IMR-90 (cell line): ENCODE measurements at regions not wholly inside any gene's neighbourhood (a gene's known extent, or its start where the extent isn't known, plus 50 kb on each side); places are given as distances from the start of the nearest gene placed in this dataset.

Source experiments
- ATAC-seq: fragments of 200-7000 bp; cut with Tn5 transposase; 2 replicates; pipeline ENCODE4 v1.9.1; 2020; ENCODE audit warnings: low read depth, mild to moderate bottlenecking, moderate library complexity
- BruUV-seq: library from RNA; stranded (reverse); fragments of 400-500 nt; replicated peaks from 2 replicates; lab custom pipeline; 2021; lab: Mats Ljungman, UMichigan
- CTCF ChIA-PET: fragments of 300-600 bp; formaldehyde crosslinking; extraction: SDS; loops from one replicate; lab custom pipeline; 2021; ENCODE audit warnings: antibody characterized with exemption; lab: Yijun Ruan, JAX
- POLR2A ChIA-PET: fragments of 300-600 bp; sonication (Branson Sonifier 250); formaldehyde crosslinking; loops from one replicate; lab custom pipeline; 2022; ENCODE audit warnings: antibody characterized with exemption; ENCODE audit not compliant: unreplicated experiment; lab: Charles Lee
- DNase-seq: peaks from one replicate; pipeline ENCODE4 v3.0.0; 2013
- H2AFZ ChIP-seq: replicated peaks from 2 replicates; pipeline ENCODE3; 2013; ENCODE audit warnings: low read length, mild to moderate bottlenecking; ENCODE audit not compliant: poor library complexity
- H2AK5ac ChIP-seq: 2 replicates; pipeline ENCODE4 v1.6.1; 2013; ENCODE audit warnings: low read depth, low read length, inconsistent platforms
- H2AK9ac ChIP-seq: replicated peaks from 2 replicates; pipeline ENCODE3; 2013; ENCODE audit warnings: mild to moderate bottlenecking, low read depth, low read length, moderate library complexity; ENCODE audit not compliant: poor library complexity
- H2BK120ac ChIP-seq: 2 replicates; pipeline ENCODE4 v1.6.1; 2013; ENCODE audit warnings: low read depth, low read length, inconsistent platforms
- H2BK15ac ChIP-seq: 3 replicates; pipeline ENCODE4 v1.6.1; 2013; ENCODE audit warnings: low read depth, low read length, inconsistent platforms
- H2BK20ac ChIP-seq: 2 replicates; pipeline ENCODE4 v1.6.1; 2013; ENCODE audit warnings: low read depth, mild to moderate bottlenecking, inconsistent platforms, low read length, moderate library complexity
- H2BK5ac ChIP-seq: 2 replicates; pipeline ENCODE4 v1.6.1; 2013; ENCODE audit warnings: mild to moderate bottlenecking, low read depth, low read length, inconsistent platforms; ENCODE audit not compliant: poor library complexity, severe bottlenecking
- H3K14ac ChIP-seq: replicated peaks from 2 replicates; pipeline ENCODE4 v1.6.1; 2013; ENCODE audit warnings: low read depth, low read length, inconsistent platforms
- H3K18ac ChIP-seq: 2 replicates; pipeline ENCODE4 v1.6.1; 2013; ENCODE audit warnings: low read depth, low read length, control low read depth
- H3K23ac ChIP-seq: 2 replicates; pipeline ENCODE4 v1.6.1; 2013; ENCODE audit warnings: low read depth, low read length, inconsistent platforms
- H3K27ac ChIP-seq: 2 replicates; pipeline ENCODE4 v1.5.1; 2013; ENCODE audit warnings: mild to moderate bottlenecking, control low read depth, low read length; ENCODE audit not compliant: insufficient read depth
- H3K27me3 ChIP-seq: 2 replicates; pipeline ENCODE4 v1.6.1; 2013; ENCODE audit warnings: low read length; ENCODE audit not compliant: control insufficient read depth, insufficient read depth
- H3K36me3 ChIP-seq: 2 replicates; pipeline ENCODE4 v1.6.1; 2013; ENCODE audit warnings: low read length, mixed read lengths; ENCODE audit not compliant: control insufficient read depth, insufficient read depth
- H3K4ac ChIP-seq: 2 replicates; pipeline ENCODE4 v1.6.1; 2013; ENCODE audit warnings: low read depth, low read length, inconsistent platforms
- H3K4me1 ChIP-seq: 2 replicates; pipeline ENCODE4 v1.6.1; 2013; ENCODE audit warnings: low read length, mixed read lengths; ENCODE audit not compliant: control insufficient read depth, insufficient read depth
- H3K4me2 ChIP-seq: 2 replicates; pipeline ENCODE4 v1.6.1; 2013; ENCODE audit warnings: low read depth, mild to moderate bottlenecking, control low read depth, low read length, moderate library complexity
- H3K4me3 ChIP-seq: 2 replicates; pipeline ENCODE4 v1.5.1; 2013; ENCODE audit warnings: low read depth, mild to moderate bottlenecking, control low read depth, low read length, moderate library complexity; ENCODE audit not compliant: insufficient read depth
- H3K56ac ChIP-seq: 2 replicates; pipeline ENCODE4 v1.6.1; 2013; ENCODE audit warnings: low read length, inconsistent platforms; ENCODE audit not compliant: insufficient read depth; ENCODE audit errors: extremely low read depth
- H3K79me1 ChIP-seq, 2 experiments: 2 replicates each; pipeline ENCODE4 v1.6.1; 2013; ENCODE audit warnings: low read length in 2 of 2, inconsistent platforms in 1 of 2, low read depth in 1 of 2
- H3K9ac ChIP-seq: 2 replicates; pipeline ENCODE4 v1.6.1; 2013; ENCODE audit warnings: low read depth, low read length, control low read depth
- H3K9me1 ChIP-seq: 2 replicates; pipeline ENCODE4 v1.6.1; 2013; ENCODE audit warnings: low read length, inconsistent platforms; ENCODE audit not compliant: insufficient read depth
- H3K9me3 ChIP-seq: 2 replicates; pipeline ENCODE4 v1.6.1; 2013; ENCODE audit warnings: low read length; ENCODE audit not compliant: control insufficient read depth, insufficient read depth
- H4K20me1 ChIP-seq: 2 replicates; pipeline ENCODE4 v1.6.1; 2013; ENCODE audit warnings: low read length, inconsistent platforms; ENCODE audit not compliant: insufficient read depth
- H4K5ac ChIP-seq: 2 replicates; pipeline ENCODE4 v1.6.1; 2013; ENCODE audit warnings: mild to moderate bottlenecking, low read depth, low read length, control low read depth
- H4K8ac ChIP-seq, 2 experiments: 2 replicates each; pipeline ENCODE4 v1.6.1; 2013; ENCODE audit warnings: low read depth in 2 of 2, low read length in 2 of 2, control low read depth in 1 of 2, inconsistent platforms in 1 of 2
- H4K91ac ChIP-seq: 2 replicates; pipeline ENCODE4 v1.6.1; 2013; ENCODE audit warnings: low read depth, low read length, inconsistent platforms; ENCODE audit not compliant: insufficient read depth
- BHLHE40 ChIP-seq: fragments of 150-350 bp; IDR thresholded peaks from 2 replicates; pipeline ENCODE4 v1.6.1; 2016; ENCODE audit warnings: mild to moderate bottlenecking, low read depth, low read length
- CEBPB ChIP-seq: IDR thresholded peaks from 2 replicates; pipeline ENCODE4 v1.6.1; 2012; ENCODE audit warnings: low read depth, low read length, improper control_type of control experiment
- CHD1 ChIP-seq: IDR thresholded peaks from 2 replicates; pipeline ENCODE4 v1.6.1; 2012; ENCODE audit warnings: low read depth, low read length, improper control_type of control experiment
- FOS ChIP-seq: fragments of 150-350 bp; IDR thresholded peaks from 2 replicates; pipeline ENCODE4 v1.6.1; 2016; ENCODE audit warnings: low read depth, low read length
- MAFK ChIP-seq: IDR thresholded peaks from 2 replicates; pipeline ENCODE4 v1.6.1; 2012; ENCODE audit warnings: low read depth, low read length, improper control_type of control experiment
- MAZ ChIP-seq: IDR thresholded peaks from 2 replicates; pipeline ENCODE4 v1.6.1; 2012; ENCODE audit warnings: low read depth, mild to moderate bottlenecking, low read length, improper control_type of control experiment, moderate library complexity, borderline replicate concordance
- MXI1 ChIP-seq: IDR thresholded peaks from 2 replicates; pipeline ENCODE4 v1.6.1; 2012; ENCODE audit warnings: low read depth, mild to moderate bottlenecking, low read length, moderate library complexity, borderline replicate concordance
- NFE2L2 ChIP-seq: fragments of 150-350 bp; IDR thresholded peaks from 2 replicates; pipeline ENCODE4 v1.6.1; 2016; ENCODE audit warnings: low read depth, mild to moderate bottlenecking, low read length
- POLR2A ChIP-seq: IDR thresholded peaks from 2 replicates; pipeline ENCODE4 v1.6.1; 2012; ENCODE audit warnings: mild to moderate bottlenecking, low read depth, low read length
- RAD21 ChIP-seq: IDR thresholded peaks from 2 replicates; pipeline ENCODE4 v1.6.1; 2012; ENCODE audit warnings: low read length, improper control_type of control experiment
- RCOR1 ChIP-seq: IDR thresholded peaks from 2 replicates; pipeline ENCODE4 v1.6.1; 2012; ENCODE audit warnings: mild to moderate bottlenecking, low read length, improper control_type of control experiment; ENCODE audit not compliant: insufficient replicate concordance
- RFX5 ChIP-seq: IDR thresholded peaks from 2 replicates; pipeline ENCODE4 v1.8.0; 2012; ENCODE audit warnings: low read depth, mild to moderate bottlenecking, low read length, moderate library complexity
- SMC3 ChIP-seq: fragments of 150-350 bp; IDR thresholded peaks from 2 replicates; pipeline ENCODE4 v1.6.1; 2016; ENCODE audit warnings: low read depth, mild to moderate bottlenecking, antibody characterized with exemption, low read length, moderate library complexity
- WGBS, 2 experiments: methylation state at CpG; one replicate each; pipeline versions ENCODE4 v1.1.5 to v1.1.7; 2013; ENCODE audit warnings: missing lambda C conversion rate in 2 of 2; ENCODE audit not compliant: insufficient read length in 1 of 2; ENCODE audit errors: extremely low coverage in 2 of 2; 5-methylcytosine and 5-hydroxymethylcytosine counted together
- dilution Hi-C: fragments of 300-500 bp; cut with HindIII; formaldehyde crosslinking; loops from one replicate; pipeline ENCODE4 v1.14.3; 2018; ENCODE audit warnings: low sequenced_read_pairs; ENCODE audit not compliant: unreplicated experiment
- in situ Hi-C: fragments of 300-500 bp; cut with MboI; formaldehyde crosslinking; loops from 3 replicates; pipeline ENCODE4 v1.14.3; 2019; ENCODE audit warnings: low sequenced_read_pairs, inconsistent platforms, mixed read lengths
- intact Hi-C: fragments of 100-400 bp; cut with micrococcal nuclease; formaldehyde crosslinking; loops from 2 replicates; pipeline ENCODE4 v1.10.0; 2022
- TF ChIP-seq, protein P1 (sequence below): fragments of 150-350 bp; IDR thresholded peaks from 2 replicates; pipeline ENCODE4 v1.6.1; 2017; ENCODE audit warnings: mild to moderate bottlenecking, antibody characterized with exemption, low read length, low read depth
- TF ChIP-seq, protein P2 (sequence below): fragments of 150-350 bp; IDR thresholded peaks from 2 replicates; pipeline ENCODE4 v1.6.1; 2016; ENCODE audit warnings: low read depth, mild to moderate bottlenecking, low read length, moderate library complexity, borderline replicate concordance
- TF ChIP-seq, protein P3 (sequence below): conservative IDR thresholded peaks from 2 replicates; pipeline ENCODE4 v1.5.1; 2012; ENCODE audit warnings: mild to moderate bottlenecking, low read depth, low read length, improper control_type of control experiment

DNA sequence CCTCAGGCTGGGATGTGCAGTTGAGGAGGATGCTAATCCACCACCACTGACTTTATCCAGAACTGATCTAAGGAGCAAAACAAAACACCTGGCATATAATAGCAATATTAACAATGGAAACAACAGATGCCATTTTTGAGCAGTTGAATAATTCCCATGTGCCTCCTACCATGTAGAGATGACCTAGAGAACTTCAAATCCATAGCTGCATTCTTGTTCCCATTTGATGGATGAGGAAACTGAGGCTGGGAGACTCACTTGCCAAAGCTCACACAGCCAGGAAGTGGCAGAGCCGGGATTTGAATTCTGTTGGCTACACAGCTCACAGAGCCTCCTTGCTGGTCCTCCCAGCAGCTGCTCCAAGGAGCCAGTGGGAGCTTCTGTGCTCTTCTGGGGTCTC, 155.8 kb upstream of the MYL2 start:
- Histone ChIP-seq H3K9me1 (no peaks in the 10 kb centered on the region), H3K23ac (no peak overlapping the region), H2BK120ac (no peak overlapping the region), H3K27ac (no peak overlapping the region), H2AK9ac (no peak overlapping the region), H2AK5ac (no peak overlapping the region), H3K4ac (no peak overlapping the region), H4K5ac (no peak overlapping the region), H3K18ac (no peak overlapping the region), H3K9ac (no peak overlapping the region), H3K4me1 (no peaks in the 10 kb centered on the region), H4K91ac (no peak overlapping the region), H3K36me3 (no peaks in the 10 kb centered on the region), H3K56ac (no peak overlapping the region), H2BK5ac (no peak overlapping the region), H3K9me3 (no peaks in the 10 kb centered on the region), H3K14ac (no peak overlapping the region), H4K20me1 (no peaks in the 10 kb centered on the region), H2AFZ (no peak overlapping the region), H4K8ac (no peak overlapping the region), H3K4me3 (no peak overlapping the region), H3K79me1 (no peaks in the 10 kb centered on the region), H3K4me2 (no peak overlapping the region), H3K27me3 (no peaks in the 10 kb centered on the region; the same call in none of the 2 replicates), H2BK20ac (no peak overlapping the region), H2BK15ac (no peak overlapping the region)
- CTCF ChIA-PET, result no interaction called here
- in situ Hi-C loops (no loop called here), dilution Hi-C loops (no loop called here), intact Hi-C loops (no loop called here)
- DNase-seq (no peak), ATAC-seq (no peak)
- BruUV-seq, result no TSS peak
- TF ChIP-seq MXI1, result no peak
- TF ChIP-seq, protein P1, sequence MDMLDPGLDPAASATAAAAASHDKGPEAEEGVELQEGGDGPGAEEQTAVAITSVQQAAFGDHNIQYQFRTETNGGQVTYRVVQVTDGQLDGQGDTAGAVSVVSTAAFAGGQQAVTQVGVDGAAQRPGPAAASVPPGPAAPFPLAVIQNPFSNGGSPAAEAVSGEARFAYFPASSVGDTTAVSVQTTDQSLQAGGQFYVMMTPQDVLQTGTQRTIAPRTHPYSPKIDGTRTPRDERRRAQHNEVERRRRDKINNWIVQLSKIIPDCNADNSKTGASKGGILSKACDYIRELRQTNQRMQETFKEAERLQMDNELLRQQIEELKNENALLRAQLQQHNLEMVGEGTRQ, result no peak
- no peak for TF ChIP-seq MAFK
- no peak for TF ChIP-seq MAZ
- no peak for TF ChIP-seq FOS
- TF ChIP-seq RCOR1, result no peak
- no peak for TF ChIP-seq CHD1
- TF ChIP-seq RFX5, result no peak
- no peak for TF ChIP-seq RAD21
- no peak for TF ChIP-seq BHLHE40
- TF ChIP-seq, protein P2, sequence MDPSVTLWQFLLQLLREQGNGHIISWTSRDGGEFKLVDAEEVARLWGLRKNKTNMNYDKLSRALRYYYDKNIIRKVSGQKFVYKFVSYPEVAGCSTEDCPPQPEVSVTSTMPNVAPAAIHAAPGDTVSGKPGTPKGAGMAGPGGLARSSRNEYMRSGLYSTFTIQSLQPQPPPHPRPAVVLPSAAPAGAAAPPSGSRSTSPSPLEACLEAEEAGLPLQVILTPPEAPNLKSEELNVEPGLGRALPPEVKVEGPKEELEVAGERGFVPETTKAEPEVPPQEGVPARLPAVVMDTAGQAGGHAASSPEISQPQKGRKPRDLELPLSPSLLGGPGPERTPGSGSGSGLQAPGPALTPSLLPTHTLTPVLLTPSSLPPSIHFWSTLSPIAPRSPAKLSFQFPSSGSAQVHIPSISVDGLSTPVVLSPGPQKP, result no peak
- TF ChIP-seq CEBPB, result no peak
- no peak for TF ChIP-seq NFE2L2
- TF ChIP-seq SMC3, result no peak
- TF ChIP-seq POLR2A, result no peak
- TF ChIP-seq, protein P3, sequence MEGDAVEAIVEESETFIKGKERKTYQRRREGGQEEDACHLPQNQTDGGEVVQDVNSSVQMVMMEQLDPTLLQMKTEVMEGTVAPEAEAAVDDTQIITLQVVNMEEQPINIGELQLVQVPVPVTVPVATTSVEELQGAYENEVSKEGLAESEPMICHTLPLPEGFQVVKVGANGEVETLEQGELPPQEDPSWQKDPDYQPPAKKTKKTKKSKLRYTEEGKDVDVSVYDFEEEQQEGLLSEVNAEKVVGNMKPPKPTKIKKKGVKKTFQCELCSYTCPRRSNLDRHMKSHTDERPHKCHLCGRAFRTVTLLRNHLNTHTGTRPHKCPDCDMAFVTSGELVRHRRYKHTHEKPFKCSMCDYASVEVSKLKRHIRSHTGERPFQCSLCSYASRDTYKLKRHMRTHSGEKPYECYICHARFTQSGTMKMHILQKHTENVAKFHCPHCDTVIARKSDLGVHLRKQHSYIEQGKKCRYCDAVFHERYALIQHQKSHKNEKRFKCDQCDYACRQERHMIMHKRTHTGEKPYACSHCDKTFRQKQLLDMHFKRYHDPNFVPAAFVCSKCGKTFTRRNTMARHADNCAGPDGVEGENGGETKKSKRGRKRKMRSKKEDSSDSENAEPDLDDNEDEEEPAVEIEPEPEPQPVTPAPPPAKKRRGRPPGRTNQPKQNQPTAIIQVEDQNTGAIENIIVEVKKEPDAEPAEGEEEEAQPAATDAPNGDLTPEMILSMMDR, result no peak
- 33% methylated on average over 1 of the region's 1 CpG; no CpG with 5 or more reads in 1 of the 2 experiments for WGBS, 2 experiments
- POLR2A ChIA-PET, result no interaction called here
